GM12878 (cell line): ENCODE measurements at regions not wholly inside any gene's neighbourhood (a gene's known extent, or its start where the extent isn't known, plus 50 kb on each side); places are given as distances from the start of the nearest gene placed in this dataset.

Experiments
- ATAC-seq: fragments of 200-7000 bp; cut with Tn5 transposase; 3 replicates; pipeline ENCODE4 v1.9.1; 2020; ENCODE audit warnings: mild to moderate bottlenecking, moderate library complexity
- BruUV-seq: library from RNA; stranded (reverse); fragments of 400-500 nt; replicated peaks from 2 replicates; lab custom pipeline; 2021; lab: Mats Ljungman, UMichigan
- CTCF ChIA-PET: fragments of 300-600 bp; sonication (Branson Sonifier 250); formaldehyde crosslinking; extraction: SDS; loops from one replicate; lab custom pipeline; 2021; ENCODE audit warnings: inconsistent platforms; lab: Yijun Ruan, JAX
- POLR2A ChIA-PET: fragments of 350-600 bp; formaldehyde crosslinking; extraction: SDS; loops from one replicate; lab custom pipeline; 2021; ENCODE audit warnings: inconsistent platforms; lab: Charles Lee
- RAD21 ChIA-PET: fragments of 300-600 bp; sonication (Branson Sonifier 250); formaldehyde crosslinking; loops from one replicate; lab custom pipeline; 2023; ENCODE audit warnings: antibody characterized with exemption; ENCODE audit not compliant: unreplicated experiment; lab: Charles Lee
- SMC1A ChIA-PET: fragments of 300-600 bp; sonication (Branson Sonifier 250); formaldehyde crosslinking; loops from one replicate; lab custom pipeline; 2023; ENCODE audit not compliant: unreplicated experiment, uncharacterized antibody; lab: Charles Lee
- DNase-seq: peaks from one replicate; pipeline ENCODE4 v3.0.0-alpha.2; 2011; ENCODE audit warnings: low read depth, low spot score
- FAIRE-seq: peaks from 3 replicates; lab custom pipeline; 2011; peaks lifted over from hg19 to GRCh38; lab: Jason Lieb, UNC
- H2AFZ ChIP-seq: 2 replicates; pipeline ENCODE4 v1.6.0; 2011; ENCODE audit warnings: low read depth, low read length, control low read depth; ENCODE audit not compliant: control insufficient read depth
- H3K27ac ChIP-seq: 2 replicates; pipeline ENCODE4 v1.5.1; 2011; ENCODE audit warnings: control low read depth; ENCODE audit not compliant: control insufficient read depth, insufficient read depth
- H3K27me3 ChIP-seq, 2 experiments: replicated peaks in 1 of 2; 2 replicates each; pipeline versions ENCODE4 v1.6.0 to v1.6.1; 2011; ENCODE audit warnings: low read length in 1 of 2; ENCODE audit not compliant: control insufficient read depth in 2 of 2, insufficient read depth in 2 of 2
- H3K36me3 ChIP-seq, 2 experiments: 2 replicates each; pipeline ENCODE4 v1.5.1; 2011; ENCODE audit warnings: low read length in 1 of 2; ENCODE audit not compliant: control insufficient read depth in 2 of 2, insufficient read depth in 2 of 2
- H3K4me1 ChIP-seq: 2 replicates; pipeline ENCODE4 v1.6.1; 2011; ENCODE audit warnings: mild to moderate bottlenecking, low read length, moderate library complexity, mixed read lengths; ENCODE audit not compliant: control insufficient read depth, insufficient read depth
- H3K4me2 ChIP-seq: 2 replicates; pipeline ENCODE4 v1.6.0; 2011; ENCODE audit warnings: control low read depth; ENCODE audit not compliant: control insufficient read depth, insufficient read depth
- H3K4me3 ChIP-seq: fragments of 200-600 bp; sonication (generic); 2 replicates; pipeline ENCODE4 v1.5.1; 2016
- H3K79me2 ChIP-seq: 2 replicates; pipeline ENCODE4 v1.6.0; 2011; ENCODE audit warnings: low read length; ENCODE audit not compliant: control insufficient read depth, insufficient read depth
- H3K9ac ChIP-seq: 2 replicates; pipeline ENCODE4 v1.8.0; 2011; ENCODE audit warnings: low read length, control low read depth, mixed read lengths; ENCODE audit not compliant: control insufficient read depth, insufficient read depth
- H3K9me3 ChIP-seq: replicated peaks from 3 replicates; pipeline ENCODE4 v1.5.1; 2011; ENCODE audit warnings: mild to moderate bottlenecking, low read length; ENCODE audit not compliant: control insufficient read depth, insufficient read depth
- H4K20me1 ChIP-seq: 2 replicates; pipeline ENCODE4 v1.6.0; 2011; ENCODE audit not compliant: control insufficient read depth, insufficient read depth
- BHLHE40 ChIP-seq, 2 experiments: fragments of 450-650 bp in 1 of 2; IDR thresholded peaks; 2 replicates each; pipeline ENCODE4 v1.6.1; 2011 to 2017; ENCODE audit warnings: low read depth in 2 of 2, borderline replicate concordance in 1 of 2, improper control_type of control experiment in 1 of 2, low read length in 1 of 2, mild to moderate bottlenecking in 1 of 2
- CBFB ChIP-seq: IDR thresholded peaks from 2 replicates; pipeline ENCODE4 v1.6.1; 2016; ENCODE audit warnings: antibody characterized with exemption, low read depth
- DPF2 ChIP-seq: fragments of 450-650 bp; IDR thresholded peaks from 2 replicates; pipeline ENCODE4 v1.6.1; 2017; ENCODE audit warnings: mild to moderate bottlenecking
- GABPA ChIP-seq: IDR thresholded peaks from 2 replicates; pipeline ENCODE4 v1.6.1; 2014; ENCODE audit warnings: antibody characterized with exemption, low read depth, mild to moderate bottlenecking, inconsistent platforms
- HDAC2 ChIP-seq: fragments of 200-600 bp; sonication (generic); IDR thresholded peaks from 2 replicates; pipeline ENCODE4 v1.6.1; 2017
- LARP7 ChIP-seq: fragments of 450-650 bp; IDR thresholded peaks from 2 replicates; pipeline ENCODE4 v1.6.1; 2017; ENCODE audit warnings: mild to moderate bottlenecking
- NFIC ChIP-seq: IDR thresholded peaks from 2 replicates; pipeline ENCODE4 v1.6.1; 2012; ENCODE audit warnings: low read depth, mild to moderate bottlenecking, inconsistent platforms, low read length, moderate library complexity
- NFYA ChIP-seq: IDR thresholded peaks from 2 replicates; pipeline ENCODE4 v1.6.1; 2011; ENCODE audit warnings: low read depth, mild to moderate bottlenecking, low read length, improper control_type of control experiment, borderline replicate concordance
- PAX8 ChIP-seq: fragments of 450-650 bp; IDR thresholded peaks from 2 replicates; pipeline ENCODE4 v1.6.1; 2017; ENCODE audit warnings: mild to moderate bottlenecking, moderate library complexity
- POLR2AphosphoS5 ChIP-seq: IDR thresholded peaks from 2 replicates; pipeline ENCODE4 v1.6.1; 2011; ENCODE audit warnings: mild to moderate bottlenecking, low read length, inconsistent platforms
- RBBP5 ChIP-seq: fragments of 200-600 bp; sonication (generic); conservative IDR thresholded peaks from 2 replicates; pipeline ENCODE4 v1.6.1; 2016
- SIX5 ChIP-seq: IDR thresholded peaks from 2 replicates; pipeline ENCODE4 v1.6.1; 2011; ENCODE audit warnings: mild to moderate bottlenecking, low read depth, low read length, moderate library complexity; ENCODE audit not compliant: severe bottlenecking
- SRF ChIP-seq, 2 experiments: IDR thresholded peaks; 2 replicates each; pipeline ENCODE4 v1.6.1; 2011; ENCODE audit warnings: low read depth in 2 of 2, low read length in 2 of 2, mild to moderate bottlenecking in 1 of 2, moderate library complexity in 1 of 2
- ZNF207 ChIP-seq: fragments of 450-650 bp; IDR thresholded peaks from 2 replicates; pipeline ENCODE4 v1.6.1; 2014; ENCODE audit warnings: antibody characterized with exemption, mild to moderate bottlenecking, borderline replicate concordance
- ZNF24 ChIP-seq: fragments of 450-650 bp; IDR thresholded peaks from 2 replicates; pipeline ENCODE4 v1.6.1; 2017; ENCODE audit warnings: antibody characterized with exemption, mild to moderate bottlenecking
- WGBS: methylation state at CpG from one replicate; pipeline ENCODE4 v1.1.6; 2016; ENCODE audit warnings: low lambda C conversion rate; ENCODE audit not compliant: insufficient replicate concordance, insufficient coverage; ENCODE audit errors: missing lambda C conversion rate; 5-methylcytosine and 5-hydroxymethylcytosine counted together
- in situ Hi-C: fragments of 300-500 bp; cut with MboI; formaldehyde crosslinking; loops from 9 replicates; pipeline ENCODE4 v1.14.3; 2018; ENCODE audit warnings: mixed read lengths
- intact Hi-C: fragments of 100-400 bp; cut with micrococcal nuclease; formaldehyde crosslinking; loops from one replicate; pipeline ENCODE4 v1.14.2; 2022; ENCODE audit not compliant: unreplicated experiment
- TF ChIP-seq, protein P1 (sequence below): fragments of 150-350 bp; IDR thresholded peaks from 2 replicates; pipeline ENCODE4 v1.6.1; 2016; ENCODE audit warnings: low read depth, low read length
- TF ChIP-seq, protein P2 (sequence below): fragments of 450-650 bp; IDR thresholded peaks from 2 replicates; pipeline ENCODE4 v1.6.1; 2017; ENCODE audit warnings: borderline replicate concordance
- TF ChIP-seq, protein P3 (sequence below): IDR thresholded peaks from 2 replicates; pipeline ENCODE4 v1.6.1; 2012; ENCODE audit warnings: low read depth, low read length, improper control_type of control experiment

DNA sequence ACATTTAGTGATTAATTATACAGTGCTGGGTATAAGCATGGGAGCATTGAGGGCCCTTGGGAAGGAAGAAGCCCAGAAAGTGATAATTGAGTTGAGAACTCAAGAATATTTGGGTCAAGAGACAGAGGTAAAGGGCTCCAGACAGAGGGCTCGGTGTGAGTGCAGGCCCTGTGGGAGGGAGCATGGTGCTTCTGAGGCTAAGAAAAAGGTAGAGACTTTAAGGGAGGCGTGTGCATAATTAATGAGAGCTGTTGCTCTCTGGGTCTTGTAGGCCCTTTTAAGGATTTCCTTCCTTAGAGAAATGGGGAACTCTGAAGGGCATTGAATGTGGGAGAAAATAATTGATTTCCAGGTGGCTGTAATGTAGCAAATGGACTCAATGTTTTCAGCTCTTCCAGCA lies 735.0 kb upstream of the POU3F3 start (continued):
- no peak for TF ChIP-seq CBFB

DNA sequence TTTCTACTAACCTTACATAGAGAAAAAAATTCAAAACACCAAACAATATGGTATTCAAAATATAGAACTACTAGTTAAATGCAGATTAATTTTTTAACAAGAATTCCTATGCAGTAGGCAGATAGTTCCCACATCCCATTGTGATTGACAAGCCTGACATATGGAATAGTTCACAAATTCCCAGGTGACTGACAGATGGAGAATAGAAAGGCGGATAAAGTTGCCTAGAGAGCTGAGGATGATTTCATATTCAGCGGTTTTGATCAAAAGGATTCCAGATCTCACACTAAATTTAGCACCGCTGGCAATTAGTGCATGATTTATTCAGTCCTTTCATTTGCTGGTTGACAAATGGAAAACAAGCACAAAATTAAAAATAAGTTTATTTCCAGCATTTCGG lies 733.7 kb upstream of the POU3F3 start:
- ChIA-PET SMC1A (no interaction called here), CTCF (no interaction called here), RAD21 (no interaction called here), POLR2A (no interaction called here)
- no peak overlapping the region for H3K4me3 ChIP-seq
- BruUV-seq: no TSS peak
- no peaks in the 10 kb centered on the region for H3K9me3 ChIP-seq
- TF ChIP-seq BHLHE40 (IDR thresholded peaks at IDR 0.05; ENCODE audit: borderline replicate concordance in 1 of 2, low read depth in 2 of 2, low read length in 1 of 2) (no peak), POLR2AphosphoS5 (no peak), SIX5 (no peak), ZNF24 (no peak), ZNF207 (no peak), NFIC (no peak), RBBP5 (no peak), LARP7 (no peak), PAX8 (no peak), HDAC2 (no peak), NFYA (no peak), DPF2 (no peak), SRF (IDR thresholded peaks at IDR 0.05; ENCODE audit: low read depth in 2 of 2, low read length in 2 of 2) (no peak), GABPA (no peak)
- TF ChIP-seq, protein P1, sequence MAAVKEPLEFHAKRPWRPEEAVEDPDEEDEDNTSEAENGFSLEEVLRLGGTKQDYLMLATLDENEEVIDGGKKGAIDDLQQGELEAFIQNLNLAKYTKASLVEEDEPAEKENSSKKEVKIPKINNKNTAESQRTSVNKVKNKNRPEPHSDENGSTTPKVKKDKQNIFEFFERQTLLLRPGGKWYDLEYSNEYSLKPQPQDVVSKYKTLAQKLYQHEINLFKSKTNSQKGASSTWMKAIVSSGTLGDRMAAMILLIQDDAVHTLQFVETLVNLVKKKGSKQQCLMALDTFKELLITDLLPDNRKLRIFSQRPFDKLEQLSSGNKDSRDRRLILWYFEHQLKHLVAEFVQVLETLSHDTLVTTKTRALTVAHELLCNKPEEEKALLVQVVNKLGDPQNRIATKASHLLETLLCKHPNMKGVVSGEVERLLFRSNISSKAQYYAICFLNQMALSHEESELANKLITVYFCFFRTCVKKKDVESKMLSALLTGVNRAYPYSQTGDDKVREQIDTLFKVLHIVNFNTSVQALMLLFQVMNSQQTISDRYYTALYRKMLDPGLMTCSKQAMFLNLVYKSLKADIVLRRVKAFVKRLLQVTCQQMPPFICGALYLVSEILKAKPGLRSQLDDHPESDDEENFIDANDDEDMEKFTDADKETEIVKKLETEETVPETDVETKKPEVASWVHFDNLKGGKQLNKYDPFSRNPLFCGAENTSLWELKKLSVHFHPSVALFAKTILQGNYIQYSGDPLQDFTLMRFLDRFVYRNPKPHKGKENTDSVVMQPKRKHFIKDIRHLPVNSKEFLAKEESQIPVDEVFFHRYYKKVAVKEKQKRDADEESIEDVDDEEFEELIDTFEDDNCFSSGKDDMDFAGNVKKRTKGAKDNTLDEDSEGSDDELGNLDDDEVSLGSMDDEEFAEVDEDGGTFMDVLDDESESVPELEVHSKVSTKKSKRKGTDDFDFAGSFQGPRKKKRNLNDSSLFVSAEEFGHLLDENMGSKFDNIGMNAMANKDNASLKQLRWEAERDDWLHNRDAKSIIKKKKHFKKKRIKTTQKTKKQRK: no peak
- TF ChIP-seq, protein P2, sequence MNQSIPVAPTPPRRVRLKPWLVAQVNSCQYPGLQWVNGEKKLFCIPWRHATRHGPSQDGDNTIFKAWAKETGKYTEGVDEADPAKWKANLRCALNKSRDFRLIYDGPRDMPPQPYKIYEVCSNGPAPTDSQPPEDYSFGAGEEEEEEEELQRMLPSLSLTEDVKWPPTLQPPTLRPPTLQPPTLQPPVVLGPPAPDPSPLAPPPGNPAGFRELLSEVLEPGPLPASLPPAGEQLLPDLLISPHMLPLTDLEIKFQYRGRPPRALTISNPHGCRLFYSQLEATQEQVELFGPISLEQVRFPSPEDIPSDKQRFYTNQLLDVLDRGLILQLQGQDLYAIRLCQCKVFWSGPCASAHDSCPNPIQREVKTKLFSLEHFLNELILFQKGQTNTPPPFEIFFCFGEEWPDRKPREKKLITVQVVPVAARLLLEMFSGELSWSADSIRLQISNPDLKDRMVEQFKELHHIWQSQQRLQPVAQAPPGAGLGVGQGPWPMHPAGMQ: no peak
- TF ChIP-seq, protein P3, sequence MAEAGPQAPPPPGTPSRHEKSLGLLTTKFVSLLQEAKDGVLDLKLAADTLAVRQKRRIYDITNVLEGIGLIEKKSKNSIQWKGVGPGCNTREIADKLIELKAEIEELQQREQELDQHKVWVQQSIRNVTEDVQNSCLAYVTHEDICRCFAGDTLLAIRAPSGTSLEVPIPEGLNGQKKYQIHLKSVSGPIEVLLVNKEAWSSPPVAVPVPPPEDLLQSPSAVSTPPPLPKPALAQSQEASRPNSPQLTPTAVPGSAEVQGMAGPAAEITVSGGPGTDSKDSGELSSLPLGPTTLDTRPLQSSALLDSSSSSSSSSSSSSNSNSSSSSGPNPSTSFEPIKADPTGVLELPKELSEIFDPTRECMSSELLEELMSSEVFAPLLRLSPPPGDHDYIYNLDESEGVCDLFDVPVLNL: no peak
- no peaks in the 10 kb centered on the region for H3K4me1 ChIP-seq
- no peaks in the 10 kb centered on the region for H4K20me1 ChIP-seq
- in situ Hi-C loops: no loop called here
- H3K27me3 ChIP-seq: no peaks in the 10 kb centered on the region
- H3K36me3 ChIP-seq: no peaks in the 10 kb centered on the region
- H3K4me2 ChIP-seq: no peak overlapping the region
- no peak for DNase-seq
- H3K79me2 ChIP-seq: no peaks in the 10 kb centered on the region
- no peak for FAIRE-seq
- no peak overlapping the region for H3K27ac ChIP-seq
- intact Hi-C loops: no loop called here
- H2AFZ ChIP-seq: no peak overlapping the region
- 14% methylated on average over 4 of the region's 4 CpGs for WGBS
- H3K9ac ChIP-seq: no peak overlapping the region
- ATAC-seq: no peak
